H1 (cell line): ENCODE measurements at regions not wholly inside any gene's neighbourhood (a gene's known extent, or its start where the extent isn't known, plus 50 kb on each side); places are given as distances from the start of the nearest gene placed in this dataset.

Source experiments
- CTCF ChIA-PET: fragments of 300-600 bp; sonication (Branson Sonifier 250); formaldehyde crosslinking; loops from one replicate; lab custom pipeline; 2021; ENCODE audit not compliant: partially characterized antibody; lab: Charles Lee
- POLR2A ChIA-PET: fragments of 300-600 bp; sonication (Branson Sonifier 250); formaldehyde crosslinking; loops from one replicate; lab custom pipeline; 2021; ENCODE audit warnings: inconsistent platforms; ENCODE audit not compliant: partially characterized antibody; lab: Charles Lee
- DNase-seq, 2 experiments: peaks; one replicate each; pipeline versions ENCODE4 v3.0.0 to v3.0.0-alpha.2; 2010 to 2022; ENCODE audit warnings: low spot score in 2 of 2, low read depth in 1 of 2, mixed read lengths in 1 of 2
- FAIRE-seq: peaks from 2 replicates; lab custom pipeline; 2011; peaks lifted over from hg19 to GRCh38; lab: Jason Lieb, UNC
- H2AFZ ChIP-seq: 2 replicates; pipeline ENCODE4 v1.8.1; 2012; ENCODE audit warnings: low read length, inconsistent platforms
- H2AK5ac ChIP-seq: 2 replicates; pipeline ENCODE4 v1.6.1; 2013; ENCODE audit warnings: low read depth, low read length
- H2BK120ac ChIP-seq: replicated peaks from 2 replicates; pipeline ENCODE3; 2013; ENCODE audit warnings: low read depth, low read length, inconsistent platforms
- H2BK12ac ChIP-seq: 2 replicates; pipeline ENCODE4 v1.6.1; 2013; ENCODE audit warnings: low read depth, low read length
- H2BK15ac ChIP-seq: 2 replicates; pipeline ENCODE4 v1.6.1; 2013; ENCODE audit warnings: low read length
- H2BK20ac ChIP-seq: 2 replicates; pipeline ENCODE4 v1.6.1; 2013; ENCODE audit warnings: low read length
- H2BK5ac ChIP-seq: 2 replicates; pipeline ENCODE4 v1.6.1; 2013; ENCODE audit warnings: low read depth, low read length
- H3K14ac ChIP-seq: 2 replicates; pipeline ENCODE4 v1.6.1; 2013; ENCODE audit warnings: inconsistent platforms; ENCODE audit not compliant: insufficient read length
- H3K18ac ChIP-seq: 2 replicates; pipeline ENCODE4 v1.6.1; 2013; ENCODE audit warnings: low read length; ENCODE audit errors: extremely low read depth
- H3K23ac ChIP-seq: 2 replicates; pipeline ENCODE4 v1.6.1; 2013; ENCODE audit warnings: inconsistent platforms; ENCODE audit not compliant: insufficient read length
- H3K23me2 ChIP-seq: 2 replicates; pipeline ENCODE4 v1.6.1; 2013; ENCODE audit warnings: low read depth, low read length
- H3K27ac ChIP-seq: 2 replicates; pipeline ENCODE4 v1.6.1; 2011; ENCODE audit warnings: low read depth, low read length, inconsistent platforms
- H3K27me3 ChIP-seq, 4 experiments: replicated peaks in 1 of 4; 1 replicate in 1 of 4; 2 replicates in 3 of 4; pipeline versions ENCODE4 v1.6.1 to v1.8.1; 2011 to 2013; ENCODE audit warnings: low read length in 3 of 4, mild to moderate bottlenecking in 3 of 4, inconsistent platforms in 2 of 4, mixed read lengths in 2 of 4, moderate library complexity in 1 of 4; ENCODE audit not compliant: control insufficient read depth in 3 of 4, insufficient read depth in 3 of 4; ENCODE audit errors: extremely low read depth in 1 of 4
- H3K36me3 ChIP-seq, 4 experiments: 2 replicates each; pipeline versions ENCODE4 v1.6.1 to v1.8.1; 2011 to 2013; ENCODE audit warnings: mild to moderate bottlenecking in 4 of 4, low read length in 3 of 4, moderate library complexity in 2 of 4, control low read depth in 1 of 4, inconsistent platforms in 1 of 4; ENCODE audit not compliant: insufficient read depth in 4 of 4, control insufficient read depth in 2 of 4
- H3K4ac ChIP-seq: replicated peaks from 2 replicates; pipeline ENCODE3; 2013; ENCODE audit warnings: low read length, low read depth, mixed read lengths, inconsistent platforms; ENCODE audit not compliant: insufficient read length
- H3K4me1 ChIP-seq, 4 experiments: replicated peaks in 1 of 4; 1 replicate in 1 of 4; 2 replicates in 3 of 4; pipeline versions ENCODE4 v1.6.1 to v1.8.1; 2011 to 2013; ENCODE audit warnings: low read length in 3 of 4, inconsistent platforms in 2 of 4, mixed read lengths in 1 of 4; ENCODE audit not compliant: insufficient read depth in 4 of 4, control insufficient read depth in 3 of 4
- H3K4me2 ChIP-seq, 2 experiments: 2 replicates each; pipeline versions ENCODE4 v1.6.1 to v1.8.1; 2011 to 2013; ENCODE audit warnings: low read depth in 2 of 2, low read length in 2 of 2, control low read depth in 1 of 2, inconsistent platforms in 1 of 2, mild to moderate bottlenecking in 1 of 2; ENCODE audit not compliant: insufficient read depth in 1 of 2
- H3K4me3 ChIP-seq, 4 experiments: fragments of 200-600, 300-600 bp in 1 of 4; sonication (generic), shearing (Covaris generic), sonication (Bioruptor Twin) in 1 of 4; 2 replicates each; pipeline versions ENCODE4 v1.5.1 to v1.8.1; 2011 to 2016; ENCODE audit warnings: low read length in 4 of 4, low read depth in 3 of 4, control low read depth in 2 of 4, inconsistent platforms in 2 of 4, mild to moderate bottlenecking in 2 of 4, mixed read lengths in 1 of 4, moderate library complexity in 1 of 4; ENCODE audit not compliant: insufficient read depth in 2 of 4; ENCODE audit errors: extremely low read depth in 1 of 4
- H3K56ac ChIP-seq: replicated peaks from 2 replicates; pipeline ENCODE3; 2013; ENCODE audit warnings: low read depth, mild to moderate bottlenecking, mixed read lengths, low read length, inconsistent platforms; ENCODE audit not compliant: insufficient read length
- H3K79me1 ChIP-seq: 2 replicates; pipeline ENCODE4 v1.6.1; 2013; ENCODE audit warnings: low read depth, low read length, control low read depth
- H3K79me2 ChIP-seq, 2 experiments: 2 replicates each; pipeline versions ENCODE4 v1.6.1 to v1.8.1; 2012 to 2013; ENCODE audit warnings: low read length in 2 of 2, mild to moderate bottlenecking in 2 of 2, inconsistent platforms in 1 of 2; ENCODE audit not compliant: insufficient read depth in 2 of 2, control insufficient read depth in 1 of 2
- H3K9ac ChIP-seq, 4 experiments: replicated peaks in 1 of 4; 1 replicate in 1 of 4; 2 replicates in 3 of 4; pipeline versions ENCODE4 v1.6.1 to v1.8.1; 2011 to 2013; ENCODE audit warnings: low read depth in 3 of 4, low read length in 3 of 4, control low read depth in 2 of 4, mild to moderate bottlenecking in 2 of 4, moderate library complexity in 2 of 4, inconsistent platforms in 1 of 4; ENCODE audit errors: extremely low read depth in 1 of 4
- H3K9me3 ChIP-seq, 2 experiments: 2 replicates each; pipeline versions ENCODE4 v1.6.1 to v1.8.1; 2012 to 2013; ENCODE audit warnings: mild to moderate bottlenecking in 2 of 2, moderate library complexity in 2 of 2, control low read depth in 1 of 2, inconsistent platforms in 1 of 2, low read depth in 1 of 2, low read length in 1 of 2, mixed read lengths in 1 of 2; ENCODE audit not compliant: insufficient read depth in 2 of 2
- H4K20me1 ChIP-seq, 2 experiments: replicated peaks in 1 of 2; 2 replicates each; pipeline versions ENCODE3 to v1.8.1; 2011 to 2013; ENCODE audit warnings: inconsistent platforms in 2 of 2, low read length in 2 of 2, mild to moderate bottlenecking in 1 of 2; ENCODE audit not compliant: insufficient read depth in 2 of 2, control insufficient read depth in 1 of 2
- H4K5ac ChIP-seq: 2 replicates; pipeline ENCODE4 v1.6.1; 2013; ENCODE audit warnings: low read length, low read depth, mixed read lengths, inconsistent platforms; ENCODE audit not compliant: insufficient read length
- H4K8ac ChIP-seq: 2 replicates; pipeline ENCODE4 v1.8.0; 2013; ENCODE audit warnings: mild to moderate bottlenecking, moderate library complexity, low read length, inconsistent platforms; ENCODE audit not compliant: insufficient read depth; ENCODE audit errors: extremely low read depth
- H4K91ac ChIP-seq: replicated peaks from 2 replicates; pipeline ENCODE3; 2013; ENCODE audit warnings: low read length, mixed read lengths, inconsistent platforms; ENCODE audit not compliant: insufficient read length
- BRCA1 ChIP-seq: IDR thresholded peaks from 2 replicates; pipeline ENCODE4 v1.6.1; 2012; ENCODE audit warnings: low read depth, low read length, improper control_type of control experiment
- CBX8 ChIP-seq: fragments of 300-800, 300-1000 bp; sonication (generic); IDR thresholded peaks from 2 replicates; pipeline ENCODE4 v1.7.1; 2016; ENCODE audit warnings: low read depth, low read length, borderline replicate concordance
- CHD1 ChIP-seq: IDR thresholded peaks from 2 replicates; pipeline ENCODE4 v1.6.1; 2012; ENCODE audit warnings: low read depth, low read length, improper control_type of control experiment
- FOSL1 ChIP-seq: IDR thresholded peaks from 2 replicates; pipeline ENCODE4 v1.6.1; 2011; ENCODE audit warnings: mild to moderate bottlenecking, low read depth, low read length, moderate library complexity; ENCODE audit not compliant: insufficient read depth
- KDM4A ChIP-seq: IDR thresholded peaks from one replicate; pipeline ENCODE4 v1.7.1; 2012; ENCODE audit warnings: low read depth, mild to moderate bottlenecking, moderate library complexity, low read length, inconsistent platforms; ENCODE audit not compliant: severe bottlenecking
- RAD21 ChIP-seq, 2 experiments: IDR thresholded peaks in 1 of 2; conservative IDR thresholded peaks in 1 of 2; 2 replicates each; pipeline ENCODE4 v1.6.1; 2011; ENCODE audit warnings: low read depth in 2 of 2, low read length in 2 of 2, improper control_type of control experiment in 1 of 2, inconsistent platforms in 1 of 2, mild to moderate bottlenecking in 1 of 2, moderate library complexity in 1 of 2
- RFX5 ChIP-seq: IDR thresholded peaks from 2 replicates; pipeline ENCODE4 v1.6.1; 2011; ENCODE audit warnings: low read depth, low read length, improper control_type of control experiment, borderline replicate concordance
- SIRT6 ChIP-seq: IDR thresholded peaks from one replicate; pipeline ENCODE4 v1.7.1; 2012; ENCODE audit warnings: low read length, inconsistent platforms
- SP4 ChIP-seq: IDR thresholded peaks from 2 replicates; pipeline ENCODE4 v1.6.1; 2012; ENCODE audit warnings: low read length, inconsistent platforms
- TEAD4 ChIP-seq: IDR thresholded peaks from 2 replicates; pipeline ENCODE4 v1.6.1; 2012; ENCODE audit warnings: low read depth, low read length, inconsistent platforms, mixed read lengths
- USF2 ChIP-seq: IDR thresholded peaks from 2 replicates; pipeline ENCODE4 v1.6.1; 2011; ENCODE audit warnings: low read length, improper control_type of control experiment
- WGBS, 2 experiments: shearing (Covaris generic) in 1 of 2; methylation state at CpG; one replicate each; pipeline versions ENCODE4 v1.1.6 to v1.1.7; 2013 to 2015; ENCODE audit warnings: low lambda C conversion rate in 2 of 2, mixed read lengths in 2 of 2, inconsistent platforms in 1 of 2, low coverage in 1 of 2, missing lambda C conversion rate in 1 of 2; ENCODE audit not compliant: insufficient replicate concordance in 2 of 2, insufficient coverage in 1 of 2, insufficient read length in 1 of 2; ENCODE audit errors: extremely low coverage in 1 of 2, missing lambda C conversion rate in 1 of 2; 5-methylcytosine and 5-hydroxymethylcytosine counted together

DNA sequence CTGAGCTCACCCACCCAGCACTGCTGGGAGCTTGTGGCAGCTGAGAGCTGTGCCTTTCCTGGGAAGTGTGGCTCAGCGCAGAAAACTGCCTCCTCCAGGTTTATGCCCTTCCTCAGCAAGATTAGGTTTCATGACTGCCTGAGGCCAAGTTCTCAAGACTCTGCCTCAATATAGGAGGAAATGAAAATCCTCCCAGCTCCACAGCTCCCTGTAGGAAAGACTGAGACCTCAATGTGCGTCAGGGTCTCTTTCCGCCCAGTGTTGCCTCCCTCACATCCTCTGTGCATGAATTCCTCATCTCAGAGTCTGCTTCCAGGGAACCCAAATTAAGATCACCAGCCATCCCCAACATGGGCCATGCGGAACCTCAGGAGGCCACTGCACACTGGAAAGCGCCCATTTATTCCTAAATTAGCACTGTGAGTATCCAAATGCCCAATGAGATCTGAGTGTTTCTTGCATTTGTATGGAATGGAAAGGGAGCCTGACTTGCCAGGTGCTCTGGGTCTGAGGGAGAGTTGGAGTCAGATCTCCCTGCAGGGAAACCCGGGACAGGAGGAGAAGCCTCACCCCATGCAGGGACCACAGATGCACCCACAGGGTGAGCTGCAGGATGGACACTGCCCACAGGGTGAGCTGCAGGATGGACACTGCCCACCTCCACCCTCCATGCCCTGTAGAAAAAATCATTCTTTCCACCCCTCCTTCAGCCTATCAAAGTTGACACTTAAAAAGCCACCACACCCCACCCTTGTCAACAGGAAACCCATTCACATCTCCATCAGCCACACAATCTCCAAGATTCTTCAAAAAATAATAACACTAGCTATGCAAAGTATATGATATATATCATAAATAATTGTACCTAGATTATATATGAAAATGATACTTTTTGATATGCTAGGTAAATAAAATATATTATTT lies 97.4 kb upstream of the IGLL5 start:
- Histone ChIP-seq H3K79me1 (no peaks in the 10 kb centered on the region), H3K27me3 (peaks cover 1 to 40% (median 20%) of the 10 kb centered on the region in 4 experiments), H2BK20ac (no peak overlapping the region), H2BK5ac (no peak overlapping the region), H4K20me1 (no peaks in the 10 kb centered on the region), H4K91ac (no peak overlapping the region), H2AK5ac (no peak overlapping the region), H3K23me2 (no peaks in the 10 kb centered on the region), H3K4me2 (no peak overlapping the region), H3K56ac (no peak overlapping the region), H3K23ac (no peak overlapping the region), H2BK15ac (no peak overlapping the region), H3K14ac (no peak overlapping the region), H3K4me1 (no peaks in the 10 kb centered on the region), H3K18ac (no peak overlapping the region), H3K9me3 (peaks cover 10 to 49% of the 10 kb centered on the region in 2 experiments; a peak in 3 of 4 replicates), H3K4ac (no peak overlapping the region), H3K27ac (no peak overlapping the region), H2BK12ac (no peak overlapping the region), H4K8ac (no peak overlapping the region), H3K79me2 (no peaks in the 10 kb centered on the region), H2BK120ac (no peak overlapping the region), H3K36me3 (no peaks in the 10 kb centered on the region), H3K4me3 (no peak overlapping the region), H3K9ac (no peak overlapping the region), H2AFZ (no peak overlapping the region), H4K5ac (no peak overlapping the region)
- ChIA-PET POLR2A (no interaction called here), CTCF (interaction anchor here (1.0 to 1.2 kb wide), 2 partner anchors 20 to 81 kb away, joined by 3 read pairs; no protein-coding TSS in a partner anchor)
- WGBS, 2 experiments: 73% methylated on average over 6 of the region's 6 CpGs; no CpG with 5 or more reads in 1 of the 2 experiments
- FAIRE-seq (no peak), DNase-seq (peak in 1 of 2 experiments; percentile 19)
- TF ChIP-seq CHD1 (no peak), BRCA1 (no peak), USF2 (no peak), TEAD4 (no peak), FOSL1 (no peak), KDM4A (no peak), RAD21 (IDR thresholded peaks at IDR 0.05 in 1 of 2, conservative IDR thresholded peaks at IDR 0.05 in 1 of 2; ENCODE audit: low read depth in 2 of 2, low read length in 2 of 2) (no peak), SIRT6 (no peak), CBX8 (no peak), SP4 (no peak), RFX5 (no peak)
